Mesothelial cell of epicardium (in vitro differentiated cells): ENCODE measurements at regions not wholly inside any gene's neighbourhood (a gene's known extent, or its start where the extent isn't known, plus 50 kb on each side); places are given as distances from the start of the nearest gene placed in this dataset.

ENCODE experiments used
- DNase-seq, 2 experiments: peaks; one replicate each; pipeline ENCODE4 v3.0.0; 2021; ENCODE audit warnings: low spot score in 2 of 2; ENCODE audit not compliant: unreplicated experiment in 2 of 2
- H3K27ac Mint-ChIP-seq: 2 replicates; pipeline ENCODE4 v1.8.0; 2021; ENCODE audit warnings: mixed read lengths
- H3K27me3 Mint-ChIP-seq: 2 replicates; pipeline ENCODE4 v1.8.0; 2021; ENCODE audit warnings: low read depth, mixed read lengths
- H3K36me3 Mint-ChIP-seq: 2 replicates; pipeline ENCODE4 v1.8.0; 2021; ENCODE audit warnings: mixed read lengths
- H3K4me1 Mint-ChIP-seq: 2 replicates; pipeline ENCODE4 v1.8.0; 2021; ENCODE audit warnings: mixed read lengths
- H3K4me3 Mint-ChIP-seq: 2 replicates; pipeline ENCODE4 v1.8.0; 2021; ENCODE audit warnings: mild to moderate bottlenecking, moderate library complexity, mixed read lengths
- H3K9me3 Mint-ChIP-seq: 2 replicates; pipeline ENCODE4 v1.8.0; 2021; ENCODE audit warnings: mixed read lengths
- TF ChIP-seq, protein P1 (sequence below): fragments of 200-600 bp; sonication (generic); IDR thresholded peaks from one replicate; pipeline ENCODE4 v1.5.0; 2021; ENCODE audit warnings: antibody characterized with exemption; ENCODE audit not compliant: unreplicated experiment

DNA sequence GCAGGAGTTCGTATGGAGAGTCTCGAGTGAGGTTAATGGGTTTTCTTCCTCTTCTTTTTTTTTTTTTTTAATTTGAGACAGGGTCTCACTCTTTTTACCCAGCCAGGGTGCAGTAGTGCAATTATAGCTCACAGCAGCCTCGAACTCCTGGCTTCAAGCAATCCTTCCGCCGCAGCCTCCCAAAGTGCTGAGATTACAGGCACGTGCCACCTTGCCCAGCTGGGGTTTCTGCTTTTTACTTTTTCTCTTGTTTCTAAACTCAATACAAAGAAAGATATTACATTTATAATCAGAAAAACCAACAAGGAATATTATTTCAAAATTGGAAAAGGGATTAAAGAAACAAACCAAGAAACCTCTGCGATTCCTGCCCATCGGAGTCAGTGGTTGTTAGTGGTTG is 175.9 kb downstream of the SEC14L1 start:
- peaks cover 51% of the 10 kb centered on the region for H3K4me1 Mint-ChIP-seq
- TF ChIP-seq, protein P1, sequence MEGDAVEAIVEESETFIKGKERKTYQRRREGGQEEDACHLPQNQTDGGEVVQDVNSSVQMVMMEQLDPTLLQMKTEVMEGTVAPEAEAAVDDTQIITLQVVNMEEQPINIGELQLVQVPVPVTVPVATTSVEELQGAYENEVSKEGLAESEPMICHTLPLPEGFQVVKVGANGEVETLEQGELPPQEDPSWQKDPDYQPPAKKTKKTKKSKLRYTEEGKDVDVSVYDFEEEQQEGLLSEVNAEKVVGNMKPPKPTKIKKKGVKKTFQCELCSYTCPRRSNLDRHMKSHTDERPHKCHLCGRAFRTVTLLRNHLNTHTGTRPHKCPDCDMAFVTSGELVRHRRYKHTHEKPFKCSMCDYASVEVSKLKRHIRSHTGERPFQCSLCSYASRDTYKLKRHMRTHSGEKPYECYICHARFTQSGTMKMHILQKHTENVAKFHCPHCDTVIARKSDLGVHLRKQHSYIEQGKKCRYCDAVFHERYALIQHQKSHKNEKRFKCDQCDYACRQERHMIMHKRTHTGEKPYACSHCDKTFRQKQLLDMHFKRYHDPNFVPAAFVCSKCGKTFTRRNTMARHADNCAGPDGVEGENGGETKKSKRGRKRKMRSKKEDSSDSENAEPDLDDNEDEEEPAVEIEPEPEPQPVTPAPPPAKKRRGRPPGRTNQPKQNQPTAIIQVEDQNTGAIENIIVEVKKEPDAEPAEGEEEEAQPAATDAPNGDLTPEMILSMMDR, result no peak
- H3K4me3 Mint-ChIP-seq, result no peak overlapping the region
- H3K9me3 Mint-ChIP-seq, result no peaks in the 10 kb centered on the region
- H3K36me3 Mint-ChIP-seq, result no peaks in the 10 kb centered on the region
- no peak overlapping the region for H3K27ac Mint-ChIP-seq
- DNase-seq, result no peak
- H3K27me3 Mint-ChIP-seq, result no peaks in the 10 kb centered on the region

DNA sequence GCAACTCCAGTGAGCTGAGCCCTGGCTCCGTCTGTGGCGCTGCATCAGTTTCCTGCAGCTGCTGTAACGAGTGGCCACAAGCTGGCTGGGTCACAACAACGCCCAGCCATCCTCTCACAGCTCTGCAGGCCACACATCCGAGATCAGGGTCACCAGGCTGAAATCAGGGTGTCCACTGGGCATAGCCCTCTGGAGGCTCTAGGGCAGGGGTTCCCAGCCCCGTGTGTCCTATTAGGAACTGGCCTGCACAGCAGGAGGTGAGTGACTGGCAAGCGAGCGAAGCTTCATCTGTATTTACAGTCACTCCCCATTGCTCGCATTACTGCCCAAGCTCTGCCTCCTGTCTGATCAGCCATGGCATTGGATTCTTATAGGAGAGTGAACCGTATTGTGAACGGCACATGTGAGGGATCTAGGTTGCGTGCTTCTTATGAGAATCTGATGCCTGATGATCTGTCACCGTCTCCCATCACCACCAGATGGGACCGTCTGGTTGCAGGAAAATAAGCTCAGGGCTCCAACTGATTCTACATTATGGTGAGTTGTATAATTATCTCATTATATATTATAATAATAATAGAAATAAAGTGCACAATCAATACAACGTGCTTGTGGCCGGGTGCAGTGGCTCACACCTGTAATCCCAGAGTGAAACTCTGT is 176.5 kb downstream of the SEC14L1 start:
- TF ChIP-seq, protein P1, result no peak
- Mint-ChIP-seq H3K27ac (no peak overlapping the region), H3K36me3 (no peaks in the 10 kb centered on the region), H3K27me3 (no peaks in the 10 kb centered on the region), H3K9me3 (no peaks in the 10 kb centered on the region), H3K4me3 (no peak overlapping the region), H3K4me1 (peaks cover 55% of the 10 kb centered on the region)
- DNase-seq, result no peak

DNA sequence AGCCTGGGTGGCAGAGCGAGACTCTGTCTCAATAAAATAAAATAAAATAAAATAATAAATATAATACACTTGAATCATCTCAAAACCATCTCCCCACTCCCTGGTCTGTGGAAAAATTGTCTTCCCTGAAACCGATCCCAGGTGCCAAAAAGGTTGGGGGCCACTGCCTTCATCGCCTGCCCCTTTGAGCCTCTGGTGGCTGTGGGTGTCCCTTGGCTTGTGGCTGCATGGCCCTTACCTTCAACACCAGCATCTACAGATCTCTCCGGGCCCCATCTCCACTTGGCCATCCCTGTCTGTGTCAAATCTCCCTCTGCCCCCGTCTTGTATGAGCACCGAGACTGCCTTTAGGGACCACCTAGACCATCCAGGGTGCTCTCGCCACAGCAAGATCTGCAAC is 177.3 kb downstream of the SEC14L1 start:
- H3K27ac Mint-ChIP-seq, result peak overlapping the region; percentile 94
- TF ChIP-seq, protein P1, result no peak
- H3K36me3 Mint-ChIP-seq, result no peaks in the 10 kb centered on the region

DNA sequence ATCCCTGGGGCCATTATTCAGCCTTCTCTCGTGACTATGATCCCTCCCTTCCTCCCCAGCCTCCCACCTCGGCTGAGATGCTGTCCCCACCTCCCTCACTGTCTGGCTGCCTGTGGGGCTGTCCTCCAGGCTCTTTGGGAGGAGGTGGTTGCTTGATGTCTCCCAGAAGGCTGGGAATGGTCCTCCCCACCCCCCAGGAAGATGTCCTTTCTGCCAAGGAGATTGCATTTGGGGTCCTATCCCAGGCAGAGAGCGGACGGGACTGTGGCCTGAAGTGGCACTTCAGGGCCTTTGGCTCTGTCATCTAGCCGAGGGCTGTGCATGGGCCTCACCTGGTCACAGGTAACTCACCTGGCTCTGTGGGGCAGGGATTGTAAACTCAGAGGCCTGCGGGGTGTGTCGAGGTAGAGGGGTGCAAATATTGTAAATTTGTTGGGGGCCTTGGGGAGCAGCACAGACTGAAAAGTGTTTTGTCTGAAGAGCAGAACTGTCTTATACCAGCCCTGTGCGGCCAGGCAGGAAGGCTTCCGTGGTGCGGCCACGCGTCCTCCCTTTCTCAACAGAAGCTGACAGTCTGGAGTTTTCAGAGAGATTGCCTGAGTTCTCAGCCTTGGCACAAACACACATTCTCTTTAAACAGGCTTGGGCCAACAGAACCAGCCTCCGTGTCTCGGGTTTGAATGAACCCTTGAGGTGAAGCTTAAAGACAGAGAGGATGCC is 177.9 kb downstream of the SEC14L1 start:
- Mint-ChIP-seq H3K9me3 (no peaks in the 10 kb centered on the region), H3K4me1 (peaks cover 61% of the 10 kb centered on the region), H3K36me3 (no peaks in the 10 kb centered on the region), H3K4me3 (peak overlapping the region; percentile 69), H3K27ac (peak overlapping the region; percentile 94), H3K27me3 (no peaks in the 10 kb centered on the region)
- TF ChIP-seq, protein P1, result no peak
- DNase-seq, result no peak

More for the DNA sequence above, 177.3 kb downstream of the SEC14L1 start:
- no peaks in the 10 kb centered on the region for H3K27me3 Mint-ChIP-seq
- no peaks in the 10 kb centered on the region for H3K9me3 Mint-ChIP-seq
- H3K4me1 Mint-ChIP-seq, result peaks cover 61% of the 10 kb centered on the region
- no peak overlapping the region for H3K4me3 Mint-ChIP-seq
- DNase-seq, result no peak

DNA sequence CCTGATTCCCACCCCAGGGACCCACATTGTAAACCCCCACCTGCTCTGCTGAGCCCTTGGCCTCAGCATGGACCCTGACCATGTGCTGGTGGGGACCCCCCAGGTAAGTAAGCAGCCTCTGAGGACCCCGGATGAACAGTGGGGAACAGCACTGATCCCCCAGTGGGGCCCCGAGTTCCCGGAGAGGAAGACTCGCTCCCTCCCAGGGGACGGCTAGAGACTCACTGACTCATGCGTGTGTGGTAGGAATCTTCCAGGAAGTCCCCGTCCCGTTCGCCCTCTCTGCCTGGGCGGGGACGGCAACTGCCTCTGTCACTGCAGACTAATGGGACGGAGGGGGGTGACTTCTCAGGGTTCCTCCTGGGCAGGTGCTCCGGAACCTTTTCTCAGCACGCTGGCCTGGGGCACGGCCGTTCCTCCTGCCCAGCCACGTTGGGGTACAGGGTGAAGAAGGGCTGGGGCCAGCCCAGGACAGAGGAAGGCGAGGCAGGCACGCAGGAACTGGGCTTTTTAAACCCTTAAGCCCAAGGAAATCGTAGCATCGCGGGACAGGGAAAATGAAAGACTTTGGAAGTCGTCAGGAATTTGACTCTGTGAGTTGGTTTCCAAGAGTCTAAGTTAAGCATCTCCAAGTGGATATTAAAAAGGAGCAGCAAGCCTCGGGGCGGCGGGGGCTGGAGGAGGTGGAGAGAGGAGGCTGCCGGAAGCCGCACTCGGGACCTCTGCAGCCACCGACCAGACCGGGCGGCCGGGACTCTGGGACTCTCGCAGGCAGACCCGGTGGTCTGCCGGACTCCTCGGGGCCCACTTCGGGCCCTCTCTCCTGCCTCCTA is 178.7 kb downstream of the SEC14L1 start:
- Mint-ChIP-seq H3K27me3 (no peaks in the 10 kb centered on the region), H3K9me3 (no peaks in the 10 kb centered on the region), H3K27ac (peak overlapping the region; percentile 94), H3K4me3 (peak overlapping the region; percentile 69), H3K36me3 (no peaks in the 10 kb centered on the region), H3K4me1 (peaks cover 68% of the 10 kb centered on the region)
- TF ChIP-seq, protein P1, result no peak
- peak in 1 of 2 experiments; percentile 68 for DNase-seq
